ENCODE measurements at regions not wholly inside any gene's neighbourhood (a gene's known extent, or its start where the extent isn't known, plus 50 kb on each side); places are given as distances from the start of the nearest gene placed in this dataset.

- TF ChIP-seq CTCF (IDR thresholded peaks at IDR 0.05; ENCODE audit: low read depth, low read length, missing input control): no peak
- TF ChIP-seq YY1 (IDR thresholded peaks at IDR 0.05): no peak
- no peak for TF ChIP-seq ZBTB33 (IDR thresholded peaks at IDR 0.05)
- no peak for TF ChIP-seq RAD21 (IDR thresholded peaks at IDR 0.05)
- TF ChIP-seq TAF1 (conservative IDR thresholded peaks at IDR 0.05): no peak
- no peak for TF ChIP-seq GABPA (IDR thresholded peaks at IDR 0.05 in 1 of 2, conservative IDR thresholded peaks at IDR 0.05 in 1 of 2)
- TF ChIP-seq FOXA1 (IDR thresholded peaks at IDR 0.05): no peak
- TF ChIP-seq RXRA (IDR thresholded peaks at IDR 0.05): no peak
- no peak for TF ChIP-seq SP1 (IDR thresholded peaks at IDR 0.05)
- TF ChIP-seq REST (IDR thresholded peaks at IDR 0.05): no peak
- no peak for TF ChIP-seq JUND (IDR thresholded peaks at IDR 0.05)
- TF ChIP-seq EGR1 (IDR thresholded peaks at IDR 0.05; ENCODE audit: low read depth in 2 of 2): no peak
- no peak for TF ChIP-seq NR2F2 (IDR thresholded peaks at IDR 0.05)
Measured at GRCh38 chr9:13900449-13900848, 413.5 kb downstream of the NFIB start.
